ENCODE measurements at regions not wholly inside any gene's neighbourhood (a gene's known extent, or its start where the extent isn't known, plus 50 kb on each side); places are given as distances from the start of the nearest gene placed in this dataset.

DNA sequence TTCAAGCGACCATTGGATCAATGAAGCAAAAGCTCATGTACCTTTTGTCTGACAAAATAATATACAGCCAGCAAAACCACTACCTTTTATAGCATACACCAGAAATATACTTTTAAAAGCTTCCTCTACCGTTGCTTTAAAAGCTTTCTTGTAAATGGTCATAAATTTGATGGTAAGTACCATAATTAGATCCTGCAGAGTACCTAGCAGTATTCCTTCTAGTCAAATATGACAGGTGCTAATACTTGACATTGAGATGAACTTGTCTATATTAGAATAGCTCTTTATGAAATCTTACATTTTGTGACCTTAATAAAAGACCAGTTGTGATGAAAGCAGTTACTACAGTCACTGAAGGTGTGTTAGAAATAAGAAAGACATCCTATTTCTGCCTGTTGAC lies 340.5 kb upstream of the ANO3 start:
- DNase-seq: no peak

DNA sequence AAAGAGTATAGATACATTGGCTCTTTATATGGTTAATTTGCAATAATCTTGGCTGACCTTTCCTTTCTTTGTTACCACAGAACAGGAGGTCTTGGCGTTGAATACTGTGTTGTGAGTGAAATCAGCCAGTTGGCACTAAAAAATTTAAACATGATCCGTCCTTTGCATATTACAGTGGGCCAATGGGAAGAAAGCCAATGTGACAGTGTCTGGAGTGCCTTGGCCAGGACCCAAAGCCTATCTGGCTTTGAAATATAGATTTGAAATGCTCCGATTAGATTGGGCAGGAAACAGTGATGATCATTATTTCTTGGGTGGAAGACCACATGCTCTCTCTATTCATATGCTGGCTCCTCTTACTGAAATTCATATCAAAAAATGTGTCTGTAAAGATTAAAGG lies 339.6 kb upstream of the ANO3 start:
- DNase-seq: no peak

DNA sequence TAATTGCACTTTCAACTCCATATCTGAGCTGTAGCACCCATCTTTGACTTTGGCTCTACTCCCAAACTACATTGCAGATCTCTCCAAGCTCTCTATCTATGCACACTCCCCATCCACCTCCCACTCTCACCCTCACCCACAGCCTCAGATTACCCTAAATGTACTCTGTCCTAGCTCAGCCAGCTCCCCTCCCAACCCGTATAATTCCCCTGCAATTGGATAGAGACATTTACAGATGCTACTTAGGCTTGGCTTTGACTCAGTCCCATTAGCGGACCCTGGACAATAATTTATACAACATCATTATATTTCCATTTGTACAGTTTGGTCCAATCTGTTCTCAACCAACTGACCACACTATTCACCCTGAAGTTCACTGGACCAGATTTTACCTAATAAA lies 338.9 kb upstream of the ANO3 start:
- no peak for DNase-seq

DNA sequence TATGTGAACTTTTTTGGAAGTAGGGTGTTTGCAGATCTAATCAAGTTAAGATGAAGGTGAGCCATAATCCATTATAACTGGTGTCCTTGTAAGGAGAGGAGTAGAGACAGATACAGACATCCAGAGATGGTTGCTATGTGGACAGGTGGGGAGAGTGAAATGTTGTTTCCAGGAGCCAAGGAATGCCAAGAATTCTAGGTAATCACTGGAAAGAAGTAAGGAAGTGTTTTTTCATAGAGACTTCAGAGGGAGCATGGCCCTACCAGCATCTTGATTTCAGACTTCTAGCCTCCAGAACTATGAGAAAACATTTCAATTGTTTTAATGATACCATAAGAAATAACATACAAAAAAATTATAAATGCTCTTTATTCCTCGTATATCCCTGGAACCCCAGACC lies 320.5 kb upstream of the ANO3 start:
- no peak for DNase-seq

DNA sequence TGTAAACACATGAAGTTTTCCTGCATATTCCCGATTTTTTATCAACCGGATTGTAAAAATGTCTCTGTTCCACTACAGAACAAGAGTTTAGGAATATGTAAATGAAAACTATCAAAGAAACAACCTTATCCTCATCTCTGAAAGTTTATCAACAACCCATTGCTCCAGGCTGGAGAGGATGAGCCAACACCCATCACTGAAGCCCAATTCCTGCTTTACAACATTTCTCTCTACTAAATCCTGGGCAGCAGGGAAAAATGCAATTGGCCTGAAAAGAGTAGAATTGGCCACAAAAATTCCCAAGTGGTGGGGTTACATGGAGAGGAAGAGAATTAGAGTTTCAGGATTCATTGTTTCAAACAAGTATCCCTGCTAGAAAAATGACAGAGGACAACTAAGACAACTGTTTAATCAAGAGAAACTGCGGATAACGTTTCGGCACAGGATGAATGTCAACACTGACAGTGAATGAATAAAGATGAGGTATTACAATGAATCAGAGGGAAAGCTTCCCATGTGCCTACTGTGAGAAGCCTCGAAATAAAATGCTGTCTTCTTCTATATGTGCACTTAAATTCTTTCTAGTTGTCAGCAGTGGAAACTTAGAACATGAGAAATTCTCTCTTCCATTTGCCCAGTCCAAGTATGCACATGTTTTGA lies 317.3 kb upstream of the ANO3 start:
- no peak for DNase-seq

DNA sequence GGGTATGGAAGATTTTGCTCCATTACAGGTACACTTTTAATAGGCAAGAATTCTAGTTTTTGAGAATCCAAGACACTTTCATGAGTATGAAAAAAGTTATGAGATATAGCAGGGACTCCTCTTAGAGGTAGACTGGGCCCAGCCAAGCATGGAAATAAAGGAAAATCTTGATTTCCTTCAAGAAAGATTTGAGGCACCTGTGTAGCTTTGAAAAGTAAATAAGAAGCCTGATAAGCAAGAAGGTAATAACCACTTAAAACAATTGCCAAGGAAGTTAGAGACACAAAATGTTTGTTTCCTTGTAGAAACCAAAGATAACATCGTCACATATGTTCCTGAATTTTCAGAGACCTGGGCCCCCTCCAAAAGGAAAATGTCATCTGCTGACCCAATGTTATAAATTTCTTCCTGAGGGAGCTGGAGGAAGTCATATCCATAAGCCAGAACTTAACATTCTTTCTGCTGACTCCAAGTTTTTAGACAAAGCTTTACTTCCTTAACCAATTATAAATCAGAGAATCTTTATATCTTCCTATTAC lies 314.5 kb upstream of the ANO3 start:
- no peak for DNase-seq

DNA sequence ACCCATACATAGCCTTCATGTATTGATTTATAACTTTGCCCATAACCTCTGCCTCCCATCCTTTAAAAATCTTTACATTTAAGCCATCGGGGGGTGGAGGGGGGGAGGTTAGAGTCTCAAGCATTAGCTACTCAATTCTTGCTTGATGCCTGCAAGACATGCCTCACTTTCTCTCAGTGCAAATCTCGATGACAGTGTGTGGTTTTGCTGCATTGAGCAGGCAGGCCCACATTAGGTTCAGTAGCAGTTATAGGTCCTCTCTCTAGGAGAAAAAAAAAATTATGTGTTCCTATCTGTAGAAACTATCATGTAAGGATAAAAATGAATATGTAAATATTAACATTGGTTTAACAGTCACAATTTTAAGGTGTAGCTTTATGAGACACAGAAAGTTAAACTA lies 314.0 kb upstream of the ANO3 start:
- no peak for DNase-seq

DNA sequence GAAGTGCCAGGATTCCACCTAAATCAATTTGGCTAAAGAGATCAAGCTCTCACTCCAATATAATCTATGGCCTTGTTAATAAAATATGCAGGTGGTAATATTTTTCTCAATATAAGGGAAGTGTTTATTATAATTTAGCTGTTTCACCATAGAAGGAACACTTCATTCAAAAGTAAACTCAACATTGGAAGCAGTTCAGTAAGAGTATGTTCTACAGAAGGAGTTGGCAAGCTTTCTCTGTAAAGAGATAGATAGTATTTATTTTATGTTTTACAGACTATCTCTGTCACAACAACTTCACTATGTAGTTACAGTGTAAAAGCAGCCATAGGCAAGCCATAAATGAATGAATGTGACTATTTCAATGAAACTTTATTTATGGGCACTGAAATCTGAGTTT lies 313.6 kb upstream of the ANO3 start:
- DNase-seq: no peak

DNA sequence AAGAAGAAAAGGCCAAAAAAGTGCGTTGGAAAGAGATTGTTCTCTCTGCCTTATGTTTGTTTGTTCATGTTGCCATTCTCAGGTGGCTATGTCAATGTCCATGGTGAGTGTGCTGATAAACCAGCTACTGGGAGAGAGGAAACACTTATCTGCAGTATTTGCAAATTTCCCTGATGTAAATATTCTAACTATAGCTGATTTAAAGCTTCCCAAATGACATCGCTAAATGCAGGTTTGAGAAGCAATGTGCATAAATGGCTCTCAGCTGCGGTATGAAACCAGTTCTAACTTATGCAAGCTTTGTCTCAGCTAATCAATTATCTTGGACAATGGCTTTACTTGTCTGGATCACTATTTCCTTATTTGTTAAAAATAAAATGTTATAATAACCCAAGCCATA lies 312.5 kb upstream of the ANO3 start:
- DNase-seq: no peak

DNA sequence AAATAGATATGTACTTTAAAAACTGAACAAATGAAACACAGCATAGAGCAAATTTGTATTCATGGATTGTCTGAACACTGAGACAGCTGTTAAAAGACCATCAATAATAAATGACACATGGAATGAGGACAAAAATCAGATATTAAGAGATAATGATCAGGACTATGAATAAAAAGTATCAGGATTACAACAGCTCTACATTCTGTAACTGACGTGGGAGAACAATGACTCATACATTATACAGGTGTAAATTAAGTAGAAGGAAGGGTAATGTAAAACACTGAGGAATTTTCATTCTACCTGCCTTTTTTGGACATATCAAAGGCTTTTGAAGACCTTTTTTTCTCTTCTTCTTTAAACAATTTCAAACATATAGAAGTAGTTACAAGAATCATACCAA lies 310.9 kb upstream of the ANO3 start:
- no peak for DNase-seq

DNA sequence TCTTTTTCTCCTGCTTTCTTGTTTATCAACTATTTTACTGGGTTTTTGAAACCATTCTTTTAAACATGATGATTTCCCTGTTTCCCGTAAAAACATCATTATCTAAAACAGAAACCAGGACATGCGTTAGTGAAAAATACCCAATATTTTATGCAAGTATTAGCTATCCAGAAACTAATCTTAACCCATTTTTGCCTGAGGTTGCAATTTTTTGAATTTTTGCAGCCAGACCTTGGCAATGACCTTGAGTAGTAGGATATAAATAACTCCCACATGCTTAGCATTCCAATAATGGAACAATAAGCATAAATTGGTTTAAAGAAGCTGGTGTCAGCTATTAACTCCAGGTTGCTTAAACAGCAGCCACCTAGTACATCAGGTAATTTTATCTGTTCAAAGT lies 308.9 kb upstream of the ANO3 start:
- no peak for DNase-seq

DNA sequence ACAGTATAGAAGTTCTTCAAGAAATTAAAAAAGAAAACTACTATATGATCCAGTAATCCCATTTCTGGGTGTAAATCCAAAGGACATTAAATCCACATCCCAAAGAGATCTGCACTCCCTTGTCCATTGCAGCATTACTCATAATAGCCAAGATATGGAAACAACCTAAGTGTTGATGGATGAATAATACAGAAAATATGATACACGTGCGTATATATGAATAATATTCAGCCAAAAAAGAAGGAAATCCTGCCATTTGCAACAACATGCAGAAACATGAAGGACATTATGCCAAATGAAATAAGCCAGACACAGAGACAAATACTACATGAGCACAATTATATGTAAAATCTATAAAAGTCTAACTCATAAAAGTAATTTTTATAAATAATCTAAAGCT lies 306.3 kb upstream of the ANO3 start:
- no peak for DNase-seq

DNA sequence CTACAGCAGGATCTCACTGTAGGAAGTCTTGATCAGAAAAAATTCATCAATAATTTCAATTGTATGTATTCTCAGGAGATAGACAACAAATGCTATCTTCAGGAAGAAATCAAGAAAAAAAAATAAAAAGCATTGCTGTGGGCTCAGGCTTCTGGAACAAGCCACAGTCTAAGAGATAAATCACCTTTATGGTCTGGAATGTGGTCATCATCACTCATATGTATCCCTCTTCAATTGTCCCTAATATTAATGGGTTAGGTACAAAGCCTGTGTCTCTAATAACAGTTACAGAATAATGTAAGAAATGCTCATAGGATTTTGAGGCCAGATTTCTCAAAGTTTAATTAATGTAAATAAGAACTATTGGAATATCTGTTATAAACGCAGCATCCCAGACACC lies 305.9 kb upstream of the ANO3 start:
- no peak for DNase-seq

DNA sequence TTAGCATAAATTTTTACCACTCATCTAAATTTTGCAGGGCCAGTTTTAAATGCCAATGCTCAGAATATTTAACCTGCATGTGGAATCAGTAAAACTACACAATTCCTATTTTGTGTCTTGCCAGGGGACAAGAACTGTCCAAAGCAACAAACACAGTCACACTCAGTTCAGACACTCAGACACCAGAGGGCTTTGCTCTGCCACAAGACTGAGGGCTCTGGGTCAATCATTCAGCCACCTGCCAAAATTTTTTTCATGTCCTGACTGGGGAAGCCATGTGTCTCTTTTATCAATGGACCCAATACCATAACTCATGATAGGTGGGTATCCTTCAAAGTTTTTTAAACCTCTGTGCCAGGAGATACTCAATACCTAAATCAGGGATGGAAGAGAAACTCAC lies 304.0 kb upstream of the ANO3 start:
- no peak for DNase-seq

DNA sequence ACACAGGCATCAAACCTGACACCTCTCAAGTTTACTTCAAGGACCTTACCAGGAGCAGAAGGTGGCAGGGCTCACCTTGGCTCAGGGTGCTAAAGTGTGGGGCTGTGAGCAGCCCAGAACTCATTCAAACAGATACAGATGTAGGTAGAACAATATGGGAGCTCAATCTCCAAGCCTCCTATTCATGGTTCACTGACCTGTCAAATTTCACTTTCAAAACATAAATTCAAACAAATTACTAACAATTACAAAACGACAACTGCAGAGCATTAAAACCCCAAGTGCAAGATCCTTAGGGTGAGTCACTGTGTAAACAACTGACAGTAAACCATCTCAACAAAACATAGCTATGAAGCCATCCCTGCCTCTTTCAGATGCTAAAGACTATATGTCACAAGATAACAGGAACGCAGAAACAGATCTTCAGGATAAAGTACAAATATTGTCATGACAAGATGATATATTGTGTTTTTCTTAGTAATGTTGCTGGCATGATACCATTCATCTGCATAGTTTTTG lies 303.5 kb upstream of the ANO3 start:
- DNase-seq: no peak

DNA sequence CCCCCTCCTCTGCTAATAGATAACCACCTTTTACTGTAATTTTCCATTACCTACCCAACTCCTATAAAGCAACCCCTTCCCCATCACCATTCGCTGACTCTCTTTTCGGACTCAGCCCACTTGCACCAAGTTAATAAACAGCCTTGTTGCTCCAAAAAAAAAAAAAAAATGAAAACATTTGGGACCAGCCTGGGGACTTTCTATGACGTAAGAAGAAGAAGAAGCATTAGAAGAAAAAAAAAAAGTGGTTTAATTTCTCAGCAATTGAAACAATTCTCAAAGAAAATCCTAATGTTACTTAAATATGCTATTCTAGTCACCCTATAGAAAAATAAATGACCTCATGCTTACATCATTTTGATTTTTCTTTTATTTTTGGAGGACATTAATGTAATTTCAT lies 301.5 kb upstream of the ANO3 start:
- DNase-seq: no peak

DNA sequence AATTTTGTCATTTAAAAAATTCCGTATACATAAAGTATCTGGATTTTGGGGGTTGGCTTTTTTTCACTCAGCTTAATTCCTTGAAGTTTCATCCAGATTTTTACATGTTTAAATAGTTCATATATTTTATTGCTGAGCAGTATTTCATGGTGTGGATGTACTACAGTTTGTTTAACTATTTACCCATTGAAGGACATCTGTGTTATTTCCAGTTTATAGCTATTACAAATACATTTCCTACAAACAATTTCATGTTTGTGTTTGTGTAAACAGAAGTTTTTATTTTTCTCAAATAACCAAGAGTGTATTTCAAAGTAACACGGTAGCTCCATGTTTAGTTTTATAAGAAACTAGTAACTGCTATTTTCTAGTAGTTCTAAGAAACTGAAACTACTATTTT lies 299.7 kb upstream of the ANO3 start:
- no peak for DNase-seq

DNA sequence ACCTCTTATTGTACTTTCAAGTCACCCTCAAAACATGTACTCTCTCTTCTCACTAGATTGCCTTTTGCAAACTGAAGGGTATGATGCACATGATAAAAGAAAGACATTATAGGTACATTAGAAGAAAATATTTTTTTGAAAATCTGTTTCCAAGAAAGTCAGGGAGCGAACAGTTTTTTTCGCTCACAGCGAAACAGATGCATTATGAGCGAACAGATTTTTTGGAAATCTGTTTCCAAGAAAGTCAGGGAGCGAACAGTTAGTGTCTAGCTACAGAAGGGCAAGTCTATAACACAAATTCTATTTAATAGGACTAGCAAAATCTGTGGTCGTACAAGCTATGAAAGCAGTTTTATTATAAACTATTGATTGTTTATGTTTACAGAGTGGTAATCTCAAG lies 296.2 kb upstream of the ANO3 start:
- DNase-seq: no peak

DNA sequence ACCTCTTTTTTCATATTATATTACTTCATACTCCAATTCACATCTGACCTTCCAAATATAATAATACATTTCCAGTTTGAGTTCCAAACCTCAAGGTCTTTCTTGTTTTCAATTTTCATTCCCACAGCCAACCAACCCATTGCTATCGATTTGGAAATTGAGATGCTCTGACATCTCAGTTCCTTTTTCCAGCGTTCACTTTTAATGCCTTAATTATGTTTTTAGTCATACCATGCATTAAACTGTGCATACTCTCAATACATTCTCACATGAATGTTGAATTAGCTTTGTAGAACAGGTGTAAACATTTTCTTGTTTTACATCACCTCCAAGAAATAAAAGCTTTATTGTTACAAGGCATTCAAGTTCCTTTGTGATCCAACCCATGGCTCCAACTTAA lies 294.2 kb upstream of the ANO3 start:
- no peak for DNase-seq

DNA sequence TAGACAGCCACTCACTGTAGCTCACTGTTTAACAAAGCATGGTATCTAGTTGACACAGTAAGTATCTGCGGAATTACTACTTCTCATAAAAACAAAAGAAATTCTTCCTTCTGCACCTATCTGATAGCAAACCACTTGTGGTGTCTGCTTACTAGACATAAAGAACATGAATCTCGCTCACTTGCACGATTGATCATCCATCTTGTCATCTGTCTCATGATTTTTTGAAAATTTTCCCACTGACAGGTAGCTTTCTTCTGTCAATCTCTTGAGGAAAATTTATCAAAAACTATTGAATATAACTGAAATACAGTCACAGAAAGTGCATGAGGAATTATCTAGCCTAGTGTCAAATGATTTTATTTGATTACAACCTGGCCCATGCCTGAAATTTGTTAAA lies 291.6 kb upstream of the ANO3 start:
- DNase-seq: no peak

DNA sequence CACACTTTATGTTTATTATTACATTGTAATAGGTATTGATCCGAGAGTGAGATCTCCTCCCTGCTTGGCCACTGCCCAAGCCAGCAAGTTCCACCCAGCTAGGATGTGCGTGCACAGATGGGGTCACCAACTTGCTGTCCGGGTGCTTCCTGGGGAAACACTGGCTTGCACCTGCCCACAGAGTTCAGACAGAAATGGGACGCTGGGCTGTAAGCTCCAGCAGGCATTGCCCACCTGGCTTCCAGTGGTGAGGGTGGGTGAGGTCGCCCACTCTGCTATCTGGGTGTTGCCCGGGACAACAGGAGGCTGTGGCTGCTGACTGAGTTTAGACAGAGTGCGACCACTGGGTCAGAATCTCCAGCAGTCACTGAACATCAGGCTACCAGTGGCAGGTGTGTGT lies 289.8 kb upstream of the ANO3 start:
- no peak for DNase-seq

DNA sequence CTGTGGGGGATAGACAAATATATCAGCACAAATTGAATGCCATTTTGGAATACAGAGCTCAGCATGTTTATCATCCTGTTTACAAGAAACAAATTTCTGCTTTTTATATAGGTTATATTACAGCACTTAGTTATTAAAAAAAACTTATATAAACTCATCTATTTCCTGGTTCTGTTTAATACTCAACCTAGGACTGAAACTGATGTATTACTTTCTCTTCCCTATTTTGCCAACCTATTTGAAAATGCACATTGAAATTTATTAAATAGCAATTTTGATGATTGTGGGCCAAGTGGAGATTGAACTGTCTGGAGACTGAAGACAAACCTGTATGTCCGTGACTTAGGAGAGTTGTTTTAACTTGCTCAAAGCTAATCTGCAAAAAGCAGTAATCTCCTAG lies 288.3 kb upstream of the ANO3 start:
- DNase-seq: no peak

DNA sequence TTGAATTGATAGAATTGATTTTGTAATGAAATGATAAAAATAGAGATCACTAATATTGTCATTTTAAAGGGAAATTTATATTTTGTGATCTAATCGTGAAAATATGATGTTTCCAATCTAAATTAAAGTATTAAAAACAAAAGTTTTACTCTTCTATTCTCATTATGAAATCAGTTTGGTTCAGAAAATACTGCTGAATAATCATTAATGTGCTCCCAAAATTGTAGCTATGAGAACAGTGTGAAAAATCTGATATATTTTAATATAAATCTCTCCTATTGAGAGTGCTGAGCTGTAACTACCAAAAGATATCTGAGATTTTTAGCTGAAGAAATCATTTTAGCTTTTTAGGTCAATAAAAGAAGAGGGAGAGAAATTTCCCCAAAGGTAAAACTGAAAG lies 287.5 kb upstream of the ANO3 start:
- no peak for DNase-seq

DNA sequence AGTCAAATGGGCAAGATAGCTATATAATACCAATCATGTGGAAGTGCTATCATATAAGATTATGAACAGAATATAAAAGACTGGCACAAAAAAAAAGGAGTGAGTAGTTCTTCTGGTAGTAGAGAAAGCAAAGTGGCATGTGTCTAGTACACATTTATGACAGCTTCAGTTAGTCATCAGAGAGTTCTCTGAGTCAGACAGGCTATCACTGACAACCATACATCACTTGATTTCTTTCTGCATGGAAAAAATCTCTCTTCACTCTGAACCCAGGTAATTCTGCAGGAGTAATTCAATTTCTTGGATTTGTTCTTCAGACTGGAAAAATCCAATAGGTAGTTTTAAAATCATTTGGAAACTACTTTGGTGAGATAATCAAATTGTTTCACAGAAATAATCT lies 286.8 kb upstream of the ANO3 start:
- DNase-seq: no peak

DNA sequence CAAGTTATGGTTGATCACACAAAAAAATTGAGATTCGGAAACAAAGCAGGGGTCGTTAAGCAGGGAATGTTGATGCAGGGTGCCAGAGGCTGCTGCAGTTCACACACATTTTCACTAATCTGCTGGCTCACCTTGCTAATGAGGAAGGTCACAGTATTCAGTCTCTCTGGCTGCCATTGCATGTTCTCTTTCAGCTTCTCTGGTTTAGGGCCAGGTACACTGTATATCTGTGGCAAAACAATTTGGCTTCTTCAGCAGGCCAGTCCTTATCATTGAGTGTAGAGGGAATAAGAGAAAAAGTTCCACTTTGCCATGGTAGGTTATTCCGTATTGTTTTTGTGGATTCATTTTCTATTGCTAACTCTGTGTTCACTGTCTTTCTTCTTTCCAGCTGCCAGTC lies 283.7 kb upstream of the ANO3 start:
- no peak for DNase-seq

DNA sequence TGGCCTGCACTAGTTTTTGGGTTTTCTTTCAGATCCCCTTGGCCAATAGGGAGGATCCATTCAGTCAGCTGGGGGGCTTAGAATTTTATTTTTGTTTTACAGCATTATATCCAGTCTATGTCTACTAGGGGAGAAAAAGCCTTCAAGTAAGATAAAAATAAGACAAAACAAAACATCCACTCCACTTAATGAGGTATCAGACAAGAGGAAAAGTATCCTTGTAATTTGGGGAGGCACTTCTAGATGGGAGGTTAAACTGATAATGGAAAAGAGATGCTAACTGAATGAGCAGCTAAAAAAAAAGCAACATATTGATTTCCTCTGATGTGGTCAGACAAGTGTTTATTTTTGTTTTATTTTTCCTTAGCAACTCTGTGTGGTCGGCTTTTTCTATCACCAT lies 278.0 kb upstream of the ANO3 start:
- no peak for DNase-seq
